HG03457 (cell line): ENCODE measurements at regions not wholly inside any gene's neighbourhood (a gene's known extent, or its start where the extent isn't known, plus 50 kb on each side); places are given as distances from the start of the nearest gene placed in this dataset.

Experiments
- ATAC-seq: cut with Tn5 transposase; IDR thresholded peaks from one replicate; pipeline ENCODE4 v1.9.1; 2021; ENCODE audit warnings: moderate number of reproducible peaks; ENCODE audit not compliant: unreplicated experiment

GRCh38 chr5:126093718-126094117 is 329.5 kb upstream of the GRAMD2B start:
- ATAC-seq: no peak

DNA sequence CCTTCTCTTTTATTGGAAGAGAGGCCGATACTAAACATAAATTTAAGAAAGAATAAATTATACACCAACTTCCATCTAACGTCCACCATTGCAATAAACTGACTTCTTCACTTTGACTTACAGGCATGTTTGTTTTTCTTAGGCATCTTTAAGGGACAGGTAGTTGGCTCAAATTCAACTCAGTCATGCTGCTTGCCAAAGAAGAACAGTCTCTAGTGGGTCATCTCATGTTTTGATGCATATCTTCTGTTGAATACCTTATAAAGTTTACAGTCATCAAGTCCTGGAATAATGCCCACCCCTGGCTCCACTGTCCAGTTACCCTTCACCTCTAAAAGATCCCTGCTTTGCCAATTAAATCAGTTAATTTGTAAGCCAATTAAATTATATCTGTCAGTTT is 328.2 kb upstream of the GRAMD2B start:
- no peak for ATAC-seq

DNA sequence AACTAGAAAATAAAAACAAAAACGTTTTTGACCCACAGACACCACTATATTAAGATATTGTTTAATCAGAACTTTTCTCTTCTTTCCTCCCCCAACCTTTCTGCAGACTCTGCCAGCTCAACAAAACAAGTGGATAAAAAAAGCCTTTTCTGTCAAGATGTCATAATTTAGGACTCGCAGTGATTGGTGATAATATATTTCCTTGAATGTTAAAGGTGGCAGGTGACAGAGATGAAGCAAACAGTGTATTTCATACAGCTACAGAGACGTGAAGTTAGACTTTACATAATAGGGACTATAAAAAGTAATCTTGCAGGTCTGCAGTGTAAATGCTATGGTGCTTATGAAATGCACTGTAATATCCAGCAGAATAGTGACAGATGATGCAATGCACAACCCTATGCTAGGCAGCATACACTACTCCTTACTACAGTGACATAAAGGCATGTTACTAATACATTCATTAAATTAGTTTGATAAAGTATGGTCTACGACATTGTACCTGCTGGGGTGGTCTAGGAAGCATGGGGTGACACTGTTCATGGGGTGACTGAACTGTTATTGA is 326.7 kb upstream of the GRAMD2B start:
- ATAC-seq: no peak

GRCh38 chr5:126097876-126098275 is 325.3 kb upstream of the GRAMD2B start:
- no peak for ATAC-seq

DNA sequence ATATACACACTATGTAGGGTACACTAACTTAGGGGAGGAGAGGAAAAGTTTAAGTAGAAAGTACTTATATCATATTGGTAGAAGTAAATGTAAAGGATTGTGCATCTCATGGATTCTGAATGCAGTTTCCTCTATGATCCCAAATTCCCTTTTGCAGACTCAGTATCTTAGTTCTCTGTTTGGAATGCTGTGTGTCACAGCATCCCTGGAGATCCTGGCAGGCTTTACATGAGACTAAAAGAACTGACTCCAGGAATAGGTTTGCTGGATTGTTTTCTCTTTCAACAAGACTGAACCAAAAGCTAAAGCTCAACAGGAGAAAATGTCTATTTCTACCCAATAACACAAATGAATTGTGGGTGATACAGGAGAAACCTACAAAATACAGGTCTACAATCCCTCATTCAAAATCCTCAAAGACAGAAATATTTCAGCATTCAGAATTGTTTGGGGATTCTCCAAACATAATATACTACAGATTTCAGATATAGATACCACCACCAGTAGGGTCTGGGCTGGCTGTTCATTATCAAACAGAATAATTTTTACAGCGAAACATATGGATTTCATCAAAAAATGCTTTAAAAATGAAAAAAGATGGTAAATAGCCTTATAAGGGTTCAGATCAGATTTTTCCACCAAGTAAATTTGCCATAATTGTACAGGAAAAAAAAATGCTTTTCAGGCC is 324.7 kb upstream of the GRAMD2B start:
- ATAC-seq: no peak

DNA sequence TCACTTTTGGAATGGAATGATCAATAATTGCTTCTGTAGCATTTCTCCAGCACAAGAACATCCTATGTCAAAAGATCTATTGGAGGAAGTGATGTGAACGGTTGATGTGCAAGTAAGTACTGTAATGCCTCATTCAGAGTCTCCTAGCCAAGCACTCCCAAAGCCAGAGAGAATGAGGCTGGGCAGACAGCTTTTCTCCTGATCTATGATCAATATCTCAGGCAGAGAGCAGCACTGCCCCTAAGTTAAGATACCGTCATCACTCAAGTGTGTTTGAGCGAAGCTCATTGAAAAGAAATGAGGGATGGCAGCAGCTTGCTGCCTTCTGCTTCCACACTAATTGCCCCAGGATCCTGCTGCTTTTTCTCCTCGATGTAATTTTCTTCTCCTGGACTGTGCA is 324.1 kb upstream of the GRAMD2B start:
- ATAC-seq: no peak

DNA sequence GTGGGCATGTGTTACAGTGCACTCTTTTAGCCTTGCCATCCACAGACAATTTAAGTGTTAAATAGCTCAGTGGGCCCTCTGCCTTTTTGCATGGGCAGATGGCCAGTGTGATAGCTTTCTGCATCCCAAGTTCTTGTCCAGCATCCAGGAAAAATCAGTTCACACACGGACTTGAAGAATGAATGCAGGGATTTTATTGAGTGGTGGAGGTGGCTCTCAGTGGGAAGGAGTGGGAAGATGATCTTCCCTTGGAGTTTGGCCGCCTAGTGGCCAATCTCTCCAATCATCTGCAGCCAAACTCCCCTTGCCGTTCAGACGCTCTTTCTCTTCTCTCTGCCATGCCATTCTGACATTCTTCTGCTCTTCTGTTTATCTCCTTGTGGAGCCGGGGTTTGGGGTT is 322.4 kb upstream of the GRAMD2B start:
- no peak for ATAC-seq

- no peak for ATAC-seq
These were observed 321.3 kb upstream of the GRAMD2B start for GRCh38 chr5:126101901-126102300.

DNA sequence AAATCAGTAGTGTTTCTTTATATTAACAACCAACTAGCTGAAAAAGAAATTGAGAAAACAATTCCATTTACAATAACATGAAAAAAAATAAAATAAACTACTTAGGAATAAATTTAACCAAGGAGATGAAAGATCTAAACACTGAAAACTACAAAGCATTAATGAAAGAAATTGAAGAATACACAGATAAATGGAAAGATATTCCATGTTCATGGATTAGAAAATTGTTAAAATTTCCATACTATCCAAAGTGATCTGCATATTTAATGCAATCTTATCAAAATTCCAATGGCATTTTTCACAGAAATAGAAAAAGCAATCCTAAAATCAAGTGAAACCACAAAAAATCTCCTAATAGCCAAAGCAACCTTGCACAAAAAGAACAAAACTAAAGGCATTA is 320.2 kb upstream of the GRAMD2B start:
- ATAC-seq: no peak

GRCh38 chr5:126103868-126104267 is 319.3 kb upstream of the GRAMD2B start:
- ATAC-seq: no peak

DNA sequence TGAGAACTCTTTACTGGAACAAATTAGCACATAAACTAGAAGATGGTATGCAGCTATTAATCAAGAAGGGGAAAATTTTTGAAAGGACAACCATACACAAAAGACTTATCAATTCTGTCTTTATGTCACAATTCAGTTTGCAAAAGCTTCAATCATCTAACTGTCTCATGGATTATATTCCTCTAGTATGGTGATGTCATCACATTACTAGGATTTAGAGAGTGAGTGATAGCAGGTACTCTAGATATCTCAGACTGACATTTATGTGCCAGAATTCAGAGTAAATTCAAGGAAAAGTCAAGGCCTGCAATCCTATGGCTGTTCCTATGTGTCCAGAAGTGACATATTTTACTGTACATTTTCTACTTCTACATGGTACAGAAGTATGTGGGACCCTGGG is 318.9 kb upstream of the GRAMD2B start:
- no peak for ATAC-seq

DNA sequence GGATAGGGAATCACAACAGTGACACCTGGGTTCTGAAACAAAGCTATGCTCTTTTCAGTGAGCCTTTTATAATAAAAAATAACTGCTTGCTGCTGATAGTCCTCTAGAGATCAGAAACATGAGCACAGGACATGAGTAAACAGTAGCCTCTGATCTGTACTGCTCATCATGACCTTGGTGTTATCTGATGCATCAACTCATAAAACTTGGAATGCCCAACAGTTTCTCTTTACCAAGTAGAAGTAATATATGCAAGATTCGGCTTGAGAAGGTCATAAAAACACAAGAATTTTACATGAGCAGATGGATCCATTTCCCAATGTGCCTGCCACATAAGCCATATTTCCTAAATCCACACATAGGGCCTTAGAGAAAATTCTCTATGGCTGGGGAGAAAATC is 318.3 kb upstream of the GRAMD2B start:
- no peak for ATAC-seq

DNA sequence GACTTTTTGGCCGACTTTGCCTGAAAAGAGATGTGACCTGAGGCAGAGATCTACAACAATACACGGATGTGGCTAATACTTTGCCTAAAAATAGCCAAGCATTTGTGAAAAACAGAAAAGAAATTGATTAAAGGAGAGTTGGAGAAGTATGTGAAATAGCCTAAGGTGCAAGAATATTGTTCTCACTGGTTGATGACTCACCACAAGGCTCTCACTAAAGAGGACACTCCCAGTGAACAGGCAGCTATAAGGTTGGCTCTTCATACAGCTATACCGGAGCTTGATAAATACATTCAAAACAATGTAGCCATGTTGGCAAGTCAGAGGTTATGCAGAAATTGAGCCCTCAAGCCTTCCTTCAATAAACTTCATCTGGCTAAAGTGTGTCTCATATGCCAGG is 317.2 kb upstream of the GRAMD2B start:
- no peak for ATAC-seq

DNA sequence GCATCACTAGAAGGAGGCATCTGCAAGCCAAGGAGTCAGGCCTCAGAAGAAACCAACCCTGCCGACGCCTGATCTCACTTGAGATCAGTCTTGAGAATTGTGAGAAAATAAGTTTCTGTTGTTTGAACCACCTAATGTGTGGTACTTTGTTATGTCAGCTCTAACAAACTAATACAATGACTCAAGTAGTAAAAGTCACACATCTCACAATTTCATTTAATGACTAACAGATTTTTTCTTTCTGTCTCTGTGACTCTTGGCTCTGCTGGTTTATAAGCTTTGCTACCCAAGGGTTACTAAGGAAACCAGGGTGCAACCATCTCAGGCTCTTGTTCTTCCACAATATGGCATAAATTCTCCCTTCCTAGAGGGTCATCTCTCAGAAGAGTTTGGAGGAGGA is 315.8 kb upstream of the GRAMD2B start:
- no peak for ATAC-seq

DNA sequence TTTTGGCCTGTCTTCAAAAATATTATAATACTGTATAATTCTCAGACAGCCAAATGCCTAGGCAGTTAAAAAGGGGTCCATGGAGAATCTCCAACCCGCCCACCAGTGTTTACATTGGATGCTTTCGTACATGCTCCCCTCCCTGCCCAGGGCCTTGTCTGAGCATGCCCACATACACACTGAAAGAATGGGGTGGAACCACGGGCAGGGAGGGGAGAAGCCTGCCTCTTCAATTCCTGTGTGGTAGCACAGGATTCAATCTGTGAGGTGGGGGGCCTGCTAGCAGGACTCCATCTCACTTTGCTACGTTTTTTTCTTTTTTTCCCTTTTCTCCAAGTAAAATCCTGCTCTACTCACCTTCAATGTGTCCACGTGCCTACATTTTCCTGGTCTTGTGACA is 314.7 kb upstream of the GRAMD2B start:
- ATAC-seq: no peak

DNA sequence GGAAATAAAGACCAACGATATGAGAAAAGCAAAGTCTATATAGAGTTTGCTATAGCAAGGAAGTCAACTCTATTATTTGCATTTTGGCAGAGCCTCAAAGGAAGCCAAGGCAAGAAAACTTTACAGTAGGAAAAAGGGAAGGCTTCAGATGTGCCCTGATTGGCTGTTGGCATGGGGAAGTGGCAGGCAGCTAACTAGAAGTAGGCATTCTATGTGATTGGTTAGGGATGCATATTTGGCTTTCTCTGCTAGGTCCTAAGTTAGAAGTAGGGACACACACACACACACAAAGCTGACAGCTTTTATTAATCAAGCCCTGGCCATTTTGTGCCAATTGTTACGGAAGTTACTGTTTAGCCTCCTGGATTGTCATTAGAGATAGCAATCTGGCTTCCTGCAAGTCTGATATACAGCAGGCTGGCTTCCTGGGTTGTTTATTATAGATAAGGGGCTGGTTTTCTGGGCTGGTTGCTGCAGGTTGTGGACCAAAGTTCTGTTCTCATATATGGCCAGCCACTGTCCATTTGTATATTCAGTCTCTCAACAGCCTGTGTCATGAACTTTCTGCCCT is 308.1 kb upstream of the GRAMD2B start:
- ATAC-seq: no peak

DNA sequence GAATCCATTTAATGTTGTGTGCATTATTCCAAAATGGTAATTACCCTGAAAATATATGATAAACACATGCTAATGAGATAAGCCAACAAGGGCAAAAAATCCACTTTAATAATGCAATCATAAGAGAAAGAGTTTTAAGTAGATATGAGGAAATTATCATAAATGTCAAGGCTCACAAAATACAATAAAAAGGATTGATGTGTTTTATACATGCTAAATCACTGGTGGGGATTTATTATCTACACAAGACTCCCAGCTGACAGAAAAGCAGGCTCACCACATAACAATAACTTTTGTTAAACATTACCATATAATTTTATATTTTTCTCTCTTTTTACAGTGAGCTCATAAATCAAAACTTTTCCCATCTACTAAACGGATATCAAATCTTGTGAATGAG is 306.2 kb upstream of the GRAMD2B start:
- no peak for ATAC-seq

DNA sequence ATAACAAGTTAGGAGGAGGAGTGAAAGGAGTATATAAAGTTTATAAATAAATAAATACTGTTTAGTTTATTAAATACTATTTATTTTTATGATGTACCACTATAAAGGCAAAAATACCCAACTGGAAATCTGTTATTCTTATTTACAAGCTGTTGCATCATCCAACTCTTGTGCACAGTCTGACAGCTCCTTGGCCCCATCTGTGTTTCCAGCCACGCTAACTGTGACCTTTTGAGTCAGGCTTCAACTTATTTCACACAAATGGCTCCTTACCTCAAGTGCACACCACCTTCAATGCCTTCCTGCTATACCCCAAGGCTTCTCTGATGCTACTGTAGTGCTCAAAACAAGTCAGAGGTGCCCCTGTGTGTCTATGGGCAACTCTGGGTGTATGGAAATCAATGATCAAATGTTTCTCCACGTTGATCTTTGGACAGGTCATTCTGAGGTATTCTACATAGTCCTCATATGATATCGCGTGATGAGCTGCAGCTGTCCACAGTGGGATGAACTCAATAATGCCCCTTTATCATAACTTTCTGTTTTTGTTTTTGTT is 303.2 kb upstream of the GRAMD2B start:
- ATAC-seq: no peak

DNA sequence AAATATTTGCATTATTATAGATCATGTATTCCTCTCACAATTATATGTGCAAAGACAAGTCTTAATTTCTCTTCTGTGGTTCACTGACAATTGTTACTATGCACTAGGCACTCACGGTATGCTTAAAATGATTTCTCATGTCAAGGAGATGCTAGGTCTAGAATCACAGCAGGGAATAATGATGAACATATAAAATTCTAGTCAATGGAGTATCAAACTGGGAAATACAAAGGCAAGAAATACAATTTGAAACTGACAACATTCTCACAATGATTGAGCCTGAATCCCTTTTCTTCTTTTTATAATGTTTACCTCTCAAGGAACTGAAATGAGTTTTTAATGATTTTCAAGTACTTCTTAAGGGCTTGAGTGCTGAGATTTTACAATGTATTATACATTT is 302.3 kb upstream of the GRAMD2B start:
- ATAC-seq: no peak

DNA sequence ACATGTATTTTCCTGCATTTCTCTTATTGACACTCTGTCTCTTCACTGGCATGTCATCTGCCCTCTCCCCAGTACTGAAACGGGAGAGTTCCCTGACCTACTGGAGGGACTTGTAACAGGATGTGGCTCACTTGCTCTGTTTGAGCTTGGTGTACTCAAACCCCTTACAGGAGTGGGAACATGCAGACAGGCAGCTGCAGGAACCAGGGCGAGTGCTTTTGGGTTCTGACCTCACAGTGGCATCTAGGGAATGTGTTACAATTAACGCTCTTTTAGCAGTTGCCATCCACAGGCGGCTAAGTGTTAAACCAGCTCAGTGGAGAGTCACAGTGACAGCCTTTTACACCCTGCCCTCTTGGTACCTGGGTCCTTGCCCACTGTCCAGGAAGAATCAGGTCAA is 300.3 kb upstream of the GRAMD2B start:
- ATAC-seq: no peak

- ATAC-seq: no peak
These were observed 298.4 kb upstream of the GRAMD2B start for GRCh38 chr5:126124706-126125345.

GRCh38 chr5:126125407-126125806 is 297.8 kb upstream of the GRAMD2B start:
- no peak for ATAC-seq
